ENCODE measurements at regions not wholly inside any gene's neighbourhood (a gene's known extent, or its start where the extent isn't known, plus 50 kb on each side); places are given as distances from the start of the nearest gene placed in this dataset.

GRCh38 chr10:9229702-9230244, 1175.3 kb downstream of the GATA3 start:
- no peak overlapping the region for H3K4me3 ChIP-seq (ENCODE audit: low read depth, low read length)
- no peaks in the 10 kb centered on the region for H3K27me3 ChIP-seq (ENCODE audit: control insufficient read depth, insufficient read depth, low read length)
- H3K36me3 ChIP-seq (ENCODE audit: control insufficient read depth, insufficient read depth, low read length), result no peaks in the 10 kb centered on the region
- TF ChIP-seq CTCF (IDR thresholded peaks at IDR 0.05; ENCODE audit: insufficient read depth, low read length, poor library complexity, severe bottlenecking), result no peak
- DNase-seq (ENCODE audit: low read depth), result no peak

- no peak for TF ChIP-seq CTCF (IDR thresholded peaks at IDR 0.05; ENCODE audit: insufficient read depth, low read length, poor library complexity, severe bottlenecking)
- Histone ChIP-seq H3K36me3 (ENCODE audit: control insufficient read depth, insufficient read depth, low read length) (no peaks in the 10 kb centered on the region), H3K27me3 (ENCODE audit: control insufficient read depth, insufficient read depth, low read length) (no peaks in the 10 kb centered on the region), H3K4me3 (ENCODE audit: low read depth, low read length) (no peak overlapping the region)
- DNase-seq (ENCODE audit: low read depth), result no peak
Measured at GRCh38 chr10:9230625-9231024, 1176.1 kb downstream of the GATA3 start.

- Histone ChIP-seq H3K27me3 (ENCODE audit: control insufficient read depth, insufficient read depth, low read length) (no peaks in the 10 kb centered on the region), H3K36me3 (ENCODE audit: control insufficient read depth, insufficient read depth, low read length) (no peaks in the 10 kb centered on the region), H3K4me3 (ENCODE audit: low read depth, low read length) (no peak overlapping the region)
- TF ChIP-seq CTCF (IDR thresholded peaks at IDR 0.05; ENCODE audit: insufficient read depth, low read length, poor library complexity, severe bottlenecking), result no peak
- no peak for DNase-seq (ENCODE audit: low read depth)
Measured at GRCh38 chr10:9234191-9234590, 1179.7 kb downstream of the GATA3 start.

GRCh38 chr10:9238041-9238440, 1183.6 kb downstream of the GATA3 start:
- Histone ChIP-seq H3K36me3 (ENCODE audit: control insufficient read depth, insufficient read depth, low read length) (no peaks in the 10 kb centered on the region), H3K27me3 (ENCODE audit: control insufficient read depth, insufficient read depth, low read length) (no peaks in the 10 kb centered on the region), H3K4me3 (ENCODE audit: low read depth, low read length) (no peak overlapping the region)
- no peak for DNase-seq (ENCODE audit: low read depth)
- TF ChIP-seq CTCF (IDR thresholded peaks at IDR 0.05; ENCODE audit: insufficient read depth, low read length, poor library complexity, severe bottlenecking), result no peak

- Histone ChIP-seq H3K4me3 (ENCODE audit: low read depth, low read length) (no peak overlapping the region), H3K27me3 (ENCODE audit: control insufficient read depth, insufficient read depth, low read length) (no peaks in the 10 kb centered on the region), H3K36me3 (ENCODE audit: control insufficient read depth, insufficient read depth, low read length) (no peaks in the 10 kb centered on the region)
- DNase-seq (ENCODE audit: low read depth), result no peak
- TF ChIP-seq CTCF (IDR thresholded peaks at IDR 0.05; ENCODE audit: insufficient read depth, low read length, poor library complexity, severe bottlenecking), result no peak
Measured at GRCh38 chr10:9239298-9239697, 1184.8 kb downstream of the GATA3 start.

GRCh38 chr10:9243941-9244411, 1189.5 kb downstream of the GATA3 start:
- no peaks in the 10 kb centered on the region for H3K36me3 ChIP-seq (ENCODE audit: control insufficient read depth, insufficient read depth, low read length)
- H3K27me3 ChIP-seq (ENCODE audit: control insufficient read depth, insufficient read depth, low read length), result no peaks in the 10 kb centered on the region
- DNase-seq (ENCODE audit: low read depth), result no peak
- H3K4me3 ChIP-seq (ENCODE audit: low read depth, low read length), result no peak overlapping the region
- no peak for TF ChIP-seq CTCF (IDR thresholded peaks at IDR 0.05; ENCODE audit: insufficient read depth, low read length, poor library complexity, severe bottlenecking)

Measured in kidney epithelial cell (primary cell).